Stimulated activated CD8-positive, alpha-beta memory T cell treated with anti-CD3 and anti-CD28 coated beads, Interleukin-12 subunit alpha, Interleukin-12 subunit beta, amount 100 ng/mL, for 4 hours (primary cell): ENCODE measurements at regions not wholly inside any gene's neighbourhood (a gene's known extent, or its start where the extent isn't known, plus 50 kb on each side); places are given as distances from the start of the nearest gene placed in this dataset.
"Not testable (repeated sequence)": the region's sequence is repeated elsewhere in the genome, so short reads cannot be mapped to it uniquely, and the experiment has no call there.

ENCODE experiments used
- DNase-seq: peaks from one replicate; pipeline ENCODE4 v3.0.0-alpha.2; 2020; ENCODE audit warnings: low read depth

DNA sequence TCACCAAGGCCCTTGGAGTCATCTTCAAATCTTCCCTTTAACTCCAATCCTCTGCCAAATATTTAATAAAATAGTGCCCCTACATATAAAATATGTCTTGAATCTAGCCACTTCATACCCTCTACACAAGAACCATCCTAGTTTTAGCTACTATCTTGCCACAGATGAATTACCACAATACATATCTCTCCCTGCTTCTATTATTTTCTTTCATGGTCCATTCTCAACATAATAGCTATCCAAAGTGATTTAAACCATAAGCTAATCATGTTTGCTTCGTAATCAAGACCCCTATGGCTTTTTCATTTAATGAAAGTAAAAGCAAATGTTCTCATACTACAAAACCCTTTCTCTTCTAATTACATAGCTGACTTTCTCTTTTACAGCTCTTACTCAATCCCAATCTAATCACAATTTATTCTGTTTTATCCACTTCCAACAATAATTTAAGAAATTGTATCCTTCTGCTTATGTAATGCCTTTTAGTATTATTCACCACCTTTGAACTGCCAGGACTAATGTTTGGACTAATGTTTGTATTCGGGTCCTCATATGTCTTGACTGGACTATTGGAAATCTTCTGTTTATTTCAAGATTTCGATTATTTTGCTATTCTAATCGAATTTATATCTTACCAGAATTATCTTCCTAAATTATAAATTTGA is 412.0 kb downstream of the SLITRK1 start:
- no peak for DNase-seq

DNA sequence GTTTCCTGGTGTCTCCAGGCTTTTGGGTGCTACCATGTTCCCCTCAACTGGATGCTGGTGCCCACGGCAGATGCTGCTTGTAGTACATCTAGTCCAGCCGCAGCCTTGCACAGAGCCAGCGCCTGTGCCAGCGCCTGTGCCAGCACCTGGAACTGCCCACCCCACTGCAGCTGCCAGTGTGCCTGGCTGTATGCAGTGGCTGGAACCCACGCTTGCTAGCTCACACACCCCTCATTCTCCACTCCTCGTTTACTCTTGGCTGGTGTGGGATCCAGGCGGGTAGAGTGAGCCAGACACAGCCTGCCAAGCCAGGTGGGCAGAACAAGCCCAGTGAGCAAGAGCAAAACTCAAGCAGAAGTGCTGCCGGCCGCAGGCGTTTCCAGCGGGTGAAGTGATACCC is 428.6 kb downstream of the SLITRK1 start:
- no peak for DNase-seq

- DNase-seq, result no peak
Measured at GRCh38 chr13:83453300-83453699, 429.0 kb downstream of the SLITRK1 start.

GRCh38 chr13:83452292-83452950 is 429.9 kb downstream of the SLITRK1 start:
- no peak for DNase-seq

DNA sequence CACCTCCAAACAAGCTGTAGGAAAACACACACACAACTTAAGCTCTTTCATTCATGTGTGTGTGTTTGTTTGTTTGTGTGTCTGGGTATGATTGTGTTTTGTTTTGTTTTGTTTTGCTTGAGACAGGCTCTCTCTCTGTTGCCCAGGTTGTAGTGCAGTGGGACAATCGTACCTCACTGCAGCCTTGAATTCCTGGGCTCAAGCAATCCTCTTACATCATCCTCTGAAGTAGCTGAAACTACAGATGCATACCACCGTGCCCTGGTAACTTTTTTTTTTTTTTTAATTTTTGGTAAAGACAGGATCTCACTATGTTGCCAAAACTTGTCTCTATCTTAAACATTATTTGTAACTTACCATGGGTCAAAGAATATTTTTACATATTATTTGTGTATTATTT is 431.7 kb downstream of the SLITRK1 start:
- no peak for DNase-seq

GRCh38 chr13:83449668-83450395 is 432.4 kb downstream of the SLITRK1 start:
- DNase-seq, result no peak

GRCh38 chr13:83440465-83440864 is 441.8 kb downstream of the SLITRK1 start:
- DNase-seq, result no peak

DNA sequence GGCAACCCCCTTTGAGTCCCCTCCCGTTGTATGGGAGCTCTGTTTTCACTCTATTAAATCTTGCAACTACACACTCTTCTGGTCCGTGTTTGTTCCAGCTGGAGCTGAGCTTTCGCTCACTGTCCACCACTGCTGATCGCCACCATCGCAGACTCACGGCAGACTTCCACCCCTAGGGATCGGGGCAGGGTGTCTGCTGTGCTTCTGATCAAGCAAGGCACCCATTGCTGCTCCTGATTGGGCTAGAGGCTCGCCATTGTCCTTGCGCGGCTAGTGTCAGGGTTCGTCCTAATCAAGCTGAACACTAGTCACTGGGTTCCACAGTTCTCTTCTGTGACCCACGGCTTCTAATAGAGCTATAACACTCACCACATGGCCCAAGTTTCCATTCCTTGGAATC is 442.8 kb downstream of the SLITRK1 start:
- DNase-seq, result not testable (repeated sequence)

GRCh38 chr13:83423861-83424260 is 458.4 kb downstream of the SLITRK1 start:
- no peak for DNase-seq

DNA sequence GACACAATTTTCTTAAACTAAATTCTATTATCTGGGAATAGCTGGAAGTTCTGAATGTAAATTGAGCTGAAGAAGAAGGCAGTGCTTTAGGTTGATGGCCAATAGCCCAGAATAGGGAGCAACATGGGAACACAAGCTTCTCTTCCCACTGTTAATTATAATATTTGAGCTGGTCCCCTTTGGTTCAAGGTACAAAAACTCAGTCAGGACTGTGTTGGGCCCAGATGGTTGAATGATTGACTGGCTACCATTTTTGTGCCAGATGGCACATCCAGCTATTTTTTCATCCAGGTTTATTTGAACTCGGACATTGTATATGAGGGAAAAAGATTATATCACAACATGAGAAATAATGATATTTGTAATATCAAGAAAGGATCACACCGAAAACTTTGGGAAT is 458.9 kb downstream of the SLITRK1 start:
- DNase-seq, result no peak

DNA sequence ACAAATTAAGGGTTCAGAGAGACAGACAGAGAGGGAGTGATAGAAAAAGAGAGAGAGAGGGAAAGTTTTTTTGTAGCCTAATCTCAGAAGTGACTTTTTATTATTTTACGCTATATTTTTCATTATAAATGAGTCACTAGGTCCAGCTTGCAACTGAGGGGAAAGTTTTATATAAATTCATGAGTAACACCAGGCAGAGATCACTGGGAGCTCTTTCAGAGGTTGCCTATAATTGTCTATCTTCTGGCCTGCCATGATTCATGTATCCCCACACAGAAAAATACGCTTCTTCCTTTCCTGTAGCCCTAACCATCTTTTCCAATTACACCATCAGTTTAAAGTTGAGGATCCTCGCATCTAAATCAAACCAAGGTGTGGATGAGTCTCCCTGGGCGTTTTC is 467.9 kb downstream of the SLITRK1 start:
- no peak for DNase-seq

DNA sequence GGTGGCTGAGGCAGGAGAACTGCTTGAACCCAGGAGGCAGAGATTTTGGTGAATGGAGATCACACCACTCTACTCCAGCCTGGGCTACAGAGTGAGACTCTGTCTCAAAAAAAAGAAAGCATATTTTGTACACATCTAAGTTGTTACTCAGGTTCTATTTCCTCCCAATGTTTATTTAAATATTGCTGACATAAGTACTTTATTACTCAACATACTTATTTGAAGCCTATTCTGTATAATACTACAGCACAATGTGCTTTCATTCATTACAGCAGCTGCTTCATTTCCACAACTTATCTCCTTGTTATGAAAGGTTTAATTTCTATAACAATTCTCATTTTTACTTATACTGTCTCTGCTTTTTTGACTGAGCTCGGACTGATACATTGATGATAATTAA is 495.7 kb downstream of the SLITRK1 start:
- DNase-seq, result no peak

GRCh38 chr13:83378908-83379307 is 503.4 kb downstream of the SLITRK1 start:
- no peak for DNase-seq

- DNase-seq, result no peak
Measured at GRCh38 chr13:83377491-83377890, 504.8 kb downstream of the SLITRK1 start.

DNA sequence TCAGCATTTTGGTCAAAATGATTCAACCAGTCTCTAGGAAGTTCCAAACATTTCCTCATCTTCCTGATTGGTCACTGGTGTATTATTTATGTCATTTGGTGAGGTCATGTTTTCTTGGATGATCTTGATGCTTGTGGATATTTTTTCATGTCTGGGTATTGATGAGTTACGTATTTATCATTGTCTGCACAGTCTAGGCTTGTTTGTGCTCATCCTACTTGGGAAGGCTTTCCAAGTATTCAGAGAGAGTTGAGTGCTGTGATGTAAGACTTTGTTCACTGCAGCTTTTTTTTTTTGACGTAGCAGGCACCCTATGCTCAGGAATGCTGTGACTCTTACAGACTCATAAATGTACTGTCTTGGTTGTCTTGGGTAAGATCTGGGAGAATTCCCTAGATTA is 509.5 kb downstream of the SLITRK1 start:
- DNase-seq, result no peak

- no peak for DNase-seq
Measured at GRCh38 chr13:83365723-83366122, 516.6 kb downstream of the SLITRK1 start.

DNA sequence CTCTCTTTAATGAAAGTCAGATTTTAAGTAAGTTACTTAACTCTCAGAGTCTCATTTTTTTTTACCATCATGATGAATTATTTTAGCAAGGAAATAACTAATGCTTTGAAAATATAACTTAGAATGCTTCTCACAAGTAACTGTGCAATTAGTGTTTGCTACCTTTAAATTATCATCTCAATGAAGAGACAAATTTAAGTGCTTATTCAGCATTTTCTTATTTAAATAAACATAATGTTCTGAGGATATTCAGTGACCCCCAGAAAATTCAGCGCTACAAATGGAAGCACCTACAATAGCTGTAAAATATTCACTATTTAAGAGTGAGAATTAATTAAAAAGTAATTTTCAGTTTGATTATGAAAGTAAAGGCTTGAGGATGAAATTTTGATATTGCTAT is 527.2 kb downstream of the SLITRK1 start:
- no peak for DNase-seq

DNA sequence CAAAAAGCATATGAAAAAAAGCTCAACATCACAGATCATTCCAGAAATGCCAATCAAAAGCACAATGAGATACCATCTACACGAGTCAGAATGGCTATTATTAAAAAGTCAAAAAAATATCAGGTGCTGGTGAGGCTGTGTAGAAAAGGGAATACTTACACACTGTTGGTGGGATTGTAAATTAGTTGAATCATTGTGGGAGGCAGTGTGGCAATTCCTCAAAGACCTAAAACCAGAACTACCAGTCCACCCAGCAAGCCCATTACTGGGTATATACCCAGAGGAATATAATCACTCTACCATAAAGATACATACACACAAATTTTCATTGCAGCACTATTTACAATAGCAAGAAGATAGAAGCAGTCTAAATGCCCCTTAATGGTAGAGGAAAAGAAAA is 529.9 kb downstream of the SLITRK1 start:
- no peak for DNase-seq

DNA sequence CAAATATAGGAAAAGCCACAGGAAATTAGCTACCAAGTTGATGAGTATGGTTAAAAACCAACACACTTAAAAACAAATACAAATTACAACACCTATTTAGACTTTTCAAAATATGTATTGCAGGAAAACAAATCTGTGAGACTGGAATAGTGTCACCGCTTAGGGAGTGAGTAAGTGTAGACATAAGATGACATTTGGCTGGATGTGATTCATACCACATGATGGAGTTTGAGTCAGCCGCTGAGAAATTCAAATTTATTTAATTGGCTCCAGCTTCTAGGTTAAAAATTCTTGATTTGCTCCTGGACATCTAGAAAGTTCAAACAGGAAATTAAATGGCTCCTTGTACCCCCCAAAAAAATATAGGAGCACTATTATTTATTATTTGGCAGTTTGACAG is 531.7 kb downstream of the SLITRK1 start:
- DNase-seq, result no peak

DNA sequence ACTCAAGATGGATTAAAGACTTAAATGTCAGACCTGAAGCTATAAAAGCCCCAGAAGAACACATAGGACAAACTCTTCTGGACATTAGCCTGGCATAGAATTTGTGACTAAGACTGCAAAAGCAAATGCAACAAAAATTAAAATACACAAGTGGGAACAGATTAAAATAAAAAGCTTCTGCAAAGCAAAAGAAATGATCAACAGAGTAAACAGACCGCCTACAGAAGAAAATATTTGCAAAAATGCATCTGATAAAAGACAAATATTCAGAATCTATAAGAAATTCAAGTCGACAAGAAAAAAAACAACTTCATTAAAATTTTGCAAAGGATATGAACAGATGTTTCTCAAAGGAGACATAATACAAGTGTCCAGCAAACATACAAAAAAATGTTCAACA is 537.8 kb downstream of the SLITRK1 start:
- DNase-seq, result no peak

DNA sequence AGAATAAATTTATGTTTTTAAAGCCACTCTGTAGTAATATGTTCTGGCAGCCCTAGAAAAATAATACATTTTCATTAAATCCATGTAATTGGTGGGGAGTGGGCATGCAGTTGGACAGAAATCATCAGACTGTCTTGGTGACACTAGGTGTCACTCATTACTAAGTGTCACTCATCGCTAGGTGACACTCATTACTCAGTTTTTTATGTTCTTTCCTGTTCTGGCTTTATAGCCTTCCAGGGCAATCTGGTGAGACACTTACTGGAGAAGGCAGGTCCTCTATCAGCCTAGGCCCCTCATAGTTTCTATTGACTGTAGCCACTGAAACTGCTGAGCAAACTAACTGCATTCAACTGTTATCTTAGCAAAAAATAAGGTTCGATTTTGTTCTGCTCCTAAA is 542.1 kb downstream of the SLITRK1 start:
- no peak for DNase-seq

GRCh38 chr13:83333614-83334388 is 548.5 kb downstream of the SLITRK1 start:
- DNase-seq, result no peak

DNA sequence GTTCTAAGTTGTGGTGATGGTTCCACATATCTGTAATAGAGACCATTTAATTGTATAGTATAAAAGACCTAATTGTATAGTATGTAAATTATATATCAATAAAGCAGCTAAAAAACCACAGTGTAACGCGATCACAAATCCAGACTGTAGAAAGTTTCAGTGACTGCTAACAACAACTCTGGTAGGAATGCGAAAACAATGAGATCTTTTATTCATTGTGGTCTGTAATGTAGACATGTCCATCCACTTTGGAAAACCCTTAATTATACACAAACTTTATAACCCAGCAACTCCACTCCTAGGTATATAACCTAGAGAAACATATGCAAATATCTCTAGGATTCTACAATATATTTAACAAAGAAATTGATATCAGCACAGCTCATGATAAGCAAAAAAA is 549.5 kb downstream of the SLITRK1 start:
- no peak for DNase-seq
